Activated B cell treated with CpG ODN at 0.5 μM for 24 hours (primary cell): ENCODE measurements at regions not wholly inside any gene's neighbourhood (a gene's known extent, or its start where the extent isn't known, plus 50 kb on each side); places are given as distances from the start of the nearest gene placed in this dataset.

Experiments
- ATAC-seq: fragments of 200-7000 bp; cut with Tn5 transposase; one replicate; pipeline ENCODE4 v1.10.0; 2021; ENCODE audit warnings: low read depth, mild to moderate bottlenecking, moderate library complexity
- CTCF ChIA-PET: fragments of 350-600 bp; sonication (Branson Sonifier 250); formaldehyde crosslinking; loops from one replicate; lab custom pipeline; 2021; ENCODE audit warnings: antibody characterized with exemption; lab: Charles Lee
- POLR2A ChIA-PET: fragments of 350-600 bp; sonication (Branson Sonifier 250); formaldehyde crosslinking; loops from one replicate; lab custom pipeline; 2021; ENCODE audit warnings: antibody characterized with exemption; lab: Charles Lee
- DNase-seq: peaks from one replicate; pipeline ENCODE4 v3.0.0; 2022
- H3K27ac Mint-ChIP-seq: one replicate; pipeline ENCODE4 v1.8.0; 2020; ENCODE audit warnings: mixed read lengths
- H3K27me3 Mint-ChIP-seq: one replicate; pipeline ENCODE4 v1.8.0; 2021; ENCODE audit warnings: mixed read lengths
- H3K36me3 Mint-ChIP-seq: one replicate; pipeline ENCODE4 v1.8.0; 2021; ENCODE audit warnings: low read depth, mixed read lengths
- H3K4me1 Mint-ChIP-seq: one replicate; pipeline ENCODE4 v1.8.0; 2021; ENCODE audit warnings: mixed read lengths
- H3K4me3 Mint-ChIP-seq: one replicate; pipeline ENCODE4 v1.8.0; 2020; ENCODE audit warnings: mild to moderate bottlenecking, mixed read lengths
- H3K9me3 Mint-ChIP-seq: one replicate; pipeline ENCODE4 v1.8.0; 2020; ENCODE audit warnings: mixed read lengths
- intact Hi-C: fragments of 100-400 bp; cut with micrococcal nuclease; formaldehyde crosslinking; loops from one replicate; pipeline ENCODE4 v1.15.1; 2024
- TF ChIP-seq, protein P1 (sequence below): fragments of 200-600 bp; IDR thresholded peaks from one replicate; pipeline ENCODE4 v1.8.0; 2022; ENCODE audit warnings: antibody characterized with exemption, mild to moderate bottlenecking

DNA sequence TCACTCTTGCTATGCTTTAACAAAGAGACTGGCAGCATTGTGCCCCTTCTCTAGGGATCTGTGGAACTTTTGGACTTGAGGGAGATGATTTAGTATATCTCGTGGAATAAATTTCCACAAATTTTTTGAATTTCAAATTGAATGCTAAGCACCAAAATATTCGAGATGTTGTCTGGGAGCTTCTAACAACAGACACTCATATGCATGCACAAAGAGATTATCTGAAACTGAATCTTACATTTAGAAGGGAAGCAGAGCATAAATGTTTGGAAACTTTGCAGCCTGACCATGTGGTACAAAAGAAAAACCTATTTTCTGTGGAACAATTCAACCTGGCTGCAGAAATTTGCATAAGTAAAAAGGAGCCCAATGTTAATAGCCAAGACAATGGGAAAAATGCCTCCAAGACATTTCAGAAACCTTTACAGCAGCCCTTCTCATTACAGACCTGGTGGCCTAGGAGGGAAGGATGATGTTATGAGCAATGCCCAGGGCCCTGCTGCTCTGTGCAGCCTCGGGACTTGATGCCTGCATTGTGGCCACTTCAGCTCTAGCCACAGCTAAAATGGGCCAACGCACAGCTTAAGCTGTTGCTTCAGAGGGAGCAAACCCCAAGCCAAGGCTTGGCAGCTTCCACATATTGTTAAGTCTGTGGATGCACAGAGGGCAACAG lies 285.8 kb upstream of the FAM174A start:
- CTCF ChIA-PET, result no interaction called here

DNA sequence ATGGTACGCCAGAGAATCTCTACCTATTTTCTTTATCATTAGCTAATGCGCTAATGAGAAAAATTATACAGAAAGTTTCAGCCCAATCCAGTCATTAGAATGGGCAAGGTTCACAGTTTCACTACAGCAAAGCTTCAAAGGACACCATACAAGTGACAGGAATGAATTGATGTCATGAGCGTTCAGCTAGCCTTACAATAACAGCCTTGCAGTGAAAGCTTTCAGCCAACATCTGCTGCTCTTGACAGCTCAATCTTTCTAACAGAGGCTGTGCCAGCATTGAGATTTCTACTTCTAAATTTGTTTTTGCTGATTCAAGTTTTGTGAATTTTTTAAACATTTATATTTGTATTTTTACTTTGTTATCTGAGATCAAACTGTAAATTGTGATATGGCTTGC lies 302.4 kb upstream of the FAM174A start:
- no peak overlapping the region for H3K27ac Mint-ChIP-seq
- DNase-seq (no peak), ATAC-seq (no peak)
- H3K9me3 Mint-ChIP-seq, result peaks cover 7% of the 10 kb centered on the region
- ChIA-PET CTCF (no interaction called here), POLR2A (no interaction called here)
- intact Hi-C loops, result no loop called here
- H3K4me3 Mint-ChIP-seq, result no peak overlapping the region
- H3K36me3 Mint-ChIP-seq, result no peaks in the 10 kb centered on the region
- no peaks in the 10 kb centered on the region for H3K4me1 Mint-ChIP-seq
- TF ChIP-seq, protein P1, sequence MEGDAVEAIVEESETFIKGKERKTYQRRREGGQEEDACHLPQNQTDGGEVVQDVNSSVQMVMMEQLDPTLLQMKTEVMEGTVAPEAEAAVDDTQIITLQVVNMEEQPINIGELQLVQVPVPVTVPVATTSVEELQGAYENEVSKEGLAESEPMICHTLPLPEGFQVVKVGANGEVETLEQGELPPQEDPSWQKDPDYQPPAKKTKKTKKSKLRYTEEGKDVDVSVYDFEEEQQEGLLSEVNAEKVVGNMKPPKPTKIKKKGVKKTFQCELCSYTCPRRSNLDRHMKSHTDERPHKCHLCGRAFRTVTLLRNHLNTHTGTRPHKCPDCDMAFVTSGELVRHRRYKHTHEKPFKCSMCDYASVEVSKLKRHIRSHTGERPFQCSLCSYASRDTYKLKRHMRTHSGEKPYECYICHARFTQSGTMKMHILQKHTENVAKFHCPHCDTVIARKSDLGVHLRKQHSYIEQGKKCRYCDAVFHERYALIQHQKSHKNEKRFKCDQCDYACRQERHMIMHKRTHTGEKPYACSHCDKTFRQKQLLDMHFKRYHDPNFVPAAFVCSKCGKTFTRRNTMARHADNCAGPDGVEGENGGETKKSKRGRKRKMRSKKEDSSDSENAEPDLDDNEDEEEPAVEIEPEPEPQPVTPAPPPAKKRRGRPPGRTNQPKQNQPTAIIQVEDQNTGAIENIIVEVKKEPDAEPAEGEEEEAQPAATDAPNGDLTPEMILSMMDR, result no peak
- H3K27me3 Mint-ChIP-seq, result no peaks in the 10 kb centered on the region

More for the DNA sequence above, 285.8 kb upstream of the FAM174A start:
- no peaks in the 10 kb centered on the region for H3K4me1 Mint-ChIP-seq
- no peak overlapping the region for H3K4me3 Mint-ChIP-seq
- no peaks in the 10 kb centered on the region for H3K27me3 Mint-ChIP-seq
- intact Hi-C loops, result no loop called here
- no peaks in the 10 kb centered on the region for H3K9me3 Mint-ChIP-seq
- TF ChIP-seq, protein P1, result no peak
- no peak overlapping the region for H3K27ac Mint-ChIP-seq
- no peak for DNase-seq
- H3K36me3 Mint-ChIP-seq, result no peaks in the 10 kb centered on the region
- no peak for ATAC-seq
- POLR2A ChIA-PET, result no interaction called here

DNA sequence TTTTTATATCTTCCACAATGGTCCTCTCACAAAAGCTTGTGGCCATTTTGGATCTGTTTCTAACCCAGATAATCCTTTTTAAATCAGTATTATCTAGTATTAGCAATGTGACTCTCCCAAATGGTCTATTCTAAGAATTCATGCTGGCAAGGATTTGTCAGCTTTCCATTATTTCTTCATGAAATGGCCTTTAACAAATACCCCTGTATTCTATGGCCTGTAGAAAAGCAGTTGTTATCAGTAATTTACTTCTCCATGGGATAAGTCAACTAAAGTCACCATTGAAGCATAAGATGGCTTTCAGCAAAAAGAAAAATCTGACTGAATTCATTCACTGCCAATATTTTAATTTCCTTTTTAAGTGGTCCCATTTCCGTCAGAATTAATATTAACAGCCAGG lies 346.4 kb upstream of the FAM174A start:
- Mint-ChIP-seq H3K36me3 (no peaks in the 10 kb centered on the region), H3K27ac (no peak overlapping the region), H3K4me1 (no peaks in the 10 kb centered on the region), H3K27me3 (no peaks in the 10 kb centered on the region), H3K9me3 (no peaks in the 10 kb centered on the region), H3K4me3 (no peak overlapping the region)
- ChIA-PET CTCF (no interaction called here), POLR2A (no interaction called here)
- intact Hi-C loops, result no loop called here
- ATAC-seq (no peak), DNase-seq (no peak)
- TF ChIP-seq, protein P1, result no peak

DNA sequence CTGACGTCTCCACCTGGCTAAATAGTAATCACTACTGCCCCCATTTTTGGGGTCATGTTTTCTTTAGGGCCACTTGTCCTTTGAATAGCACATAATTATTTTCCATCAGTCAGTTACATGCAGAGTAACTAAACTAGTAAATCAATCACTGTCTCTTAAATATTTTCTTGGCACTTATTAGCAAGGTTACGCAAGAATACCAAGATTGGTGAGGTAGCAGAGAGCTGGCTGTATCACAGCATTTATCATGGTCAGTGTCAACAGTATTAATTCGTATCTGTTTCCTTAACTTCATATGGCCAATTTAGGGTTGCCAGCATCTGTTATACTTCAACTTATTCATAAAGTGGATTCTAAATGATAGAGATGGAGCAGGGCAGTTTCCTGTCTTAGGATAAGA lies 346.8 kb upstream of the FAM174A start:
- Mint-ChIP-seq H3K4me3 (no peak overlapping the region), H3K9me3 (peaks cover 2% of the 10 kb centered on the region), H3K4me1 (no peaks in the 10 kb centered on the region), H3K27ac (no peak overlapping the region), H3K27me3 (no peaks in the 10 kb centered on the region), H3K36me3 (no peaks in the 10 kb centered on the region)
- ATAC-seq (no peak), DNase-seq (no peak)
- ChIA-PET CTCF (no interaction called here), POLR2A (no interaction called here)
- TF ChIP-seq, protein P1, result no peak
- intact Hi-C loops, result no loop called here

DNA sequence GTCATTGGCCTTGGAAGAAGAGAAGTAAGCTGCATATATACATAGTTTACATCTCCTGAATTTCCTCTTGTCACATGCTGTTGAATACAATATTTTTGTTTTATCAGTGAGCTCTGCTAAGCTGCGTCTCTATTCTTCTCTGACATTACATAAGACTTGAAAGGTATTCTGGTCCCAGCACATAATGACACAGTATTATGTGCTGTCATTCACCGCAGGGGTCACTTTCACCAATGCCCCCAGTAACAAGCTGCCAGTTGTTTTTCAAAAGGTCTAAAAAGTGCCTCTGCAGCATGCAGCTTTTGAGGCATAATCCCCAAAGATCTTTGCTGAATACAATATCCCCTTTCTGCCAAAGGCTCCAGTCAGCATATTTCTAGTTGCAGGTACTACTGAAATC lies 349.0 kb upstream of the FAM174A start:
- TF ChIP-seq, protein P1, result no peak
- H3K27ac Mint-ChIP-seq, result no peak overlapping the region
- H3K4me1 Mint-ChIP-seq, result no peaks in the 10 kb centered on the region
- DNase-seq (no peak), ATAC-seq (no peak)
- no peak overlapping the region for H3K4me3 Mint-ChIP-seq
- intact Hi-C loops, result no loop called here
- no peaks in the 10 kb centered on the region for H3K27me3 Mint-ChIP-seq
- POLR2A ChIA-PET, result interaction anchor here (0.6 kb wide), 1 partner anchor 157 kb away, joined by 3 read pairs; no protein-coding TSS in a partner anchor
- H3K36me3 Mint-ChIP-seq, result no peaks in the 10 kb centered on the region
- peaks cover 2% of the 10 kb centered on the region for H3K9me3 Mint-ChIP-seq
- CTCF ChIA-PET, result no interaction called here
